ENCODE measurements at regions not wholly inside any gene's neighbourhood (a gene's known extent, or its start where the extent isn't known, plus 50 kb on each side); places are given as distances from the start of the nearest gene placed in this dataset.

DNA sequence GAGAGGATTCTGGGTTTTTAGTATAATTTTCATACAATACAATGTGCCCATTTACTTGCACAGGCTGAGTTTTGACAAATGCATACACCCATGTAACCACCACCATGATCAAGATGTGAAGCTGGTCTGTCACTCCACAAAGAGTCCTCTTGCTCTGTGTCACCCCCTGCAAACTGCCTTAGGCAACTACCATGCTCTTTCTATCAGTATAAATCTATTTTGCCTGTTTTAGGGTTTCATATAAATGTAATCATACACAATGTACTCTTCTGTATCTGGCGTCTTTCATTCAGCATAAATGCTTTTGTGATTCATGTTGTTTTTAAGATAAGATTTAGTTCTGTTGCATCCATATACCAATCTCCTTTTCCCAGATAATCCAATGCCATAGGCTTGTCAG, 181.9 kb upstream of the KCNG1 start:
- Histone ChIP-seq H3F3A (ENCODE audit: insufficient read depth, low read length) (0 out of 2 replicates have a peak, but pooled peaks cover 5% of the 10 kb centered on the region), H3K79me2 (ENCODE audit: low read length) (no peaks in the 10 kb centered on the region), H3K36me3 (replicated peaks; ENCODE audit: insufficient read depth, low read length) (no peaks in the 10 kb centered on the region), H2AFZ (ENCODE audit: low read length) (no peak overlapping the region), H3K9me3 (replicated peaks; ENCODE audit: insufficient read depth, low read length) (no peaks in the 10 kb centered on the region), H4K20me1 (ENCODE audit: insufficient read depth, low read length) (no peaks in the 10 kb centered on the region), H3K4me3 (ENCODE audit: low read length) (no peak overlapping the region), H3K4me2 (ENCODE audit: low read depth, low read length) (no peak overlapping the region), H3K4me1 (ENCODE audit: low read length) (peaks cover 21% of the 10 kb centered on the region), H3K27me3 (replicated peaks; ENCODE audit: insufficient read depth, low read length) (no peaks in the 10 kb centered on the region), H3K9ac (ENCODE audit: low read length) (no peak overlapping the region), H3K27ac (ENCODE audit: low read length) (no peak overlapping the region), H3K9me2 (replicated peaks; ENCODE audit: insufficient read depth, low read length) (no peaks in the 10 kb centered on the region)
- no peak for DNase-seq
- TF ChIP-seq EZH2 (optimal IDR thresholded peaks at IDR 0.05; ENCODE audit: low read depth, low read length) (no peak), EZH2phosphoT487 (IDR thresholded peaks at IDR 0.05; ENCODE audit: low read length) (no peak)
- TF ChIP-seq, protein P1, sequence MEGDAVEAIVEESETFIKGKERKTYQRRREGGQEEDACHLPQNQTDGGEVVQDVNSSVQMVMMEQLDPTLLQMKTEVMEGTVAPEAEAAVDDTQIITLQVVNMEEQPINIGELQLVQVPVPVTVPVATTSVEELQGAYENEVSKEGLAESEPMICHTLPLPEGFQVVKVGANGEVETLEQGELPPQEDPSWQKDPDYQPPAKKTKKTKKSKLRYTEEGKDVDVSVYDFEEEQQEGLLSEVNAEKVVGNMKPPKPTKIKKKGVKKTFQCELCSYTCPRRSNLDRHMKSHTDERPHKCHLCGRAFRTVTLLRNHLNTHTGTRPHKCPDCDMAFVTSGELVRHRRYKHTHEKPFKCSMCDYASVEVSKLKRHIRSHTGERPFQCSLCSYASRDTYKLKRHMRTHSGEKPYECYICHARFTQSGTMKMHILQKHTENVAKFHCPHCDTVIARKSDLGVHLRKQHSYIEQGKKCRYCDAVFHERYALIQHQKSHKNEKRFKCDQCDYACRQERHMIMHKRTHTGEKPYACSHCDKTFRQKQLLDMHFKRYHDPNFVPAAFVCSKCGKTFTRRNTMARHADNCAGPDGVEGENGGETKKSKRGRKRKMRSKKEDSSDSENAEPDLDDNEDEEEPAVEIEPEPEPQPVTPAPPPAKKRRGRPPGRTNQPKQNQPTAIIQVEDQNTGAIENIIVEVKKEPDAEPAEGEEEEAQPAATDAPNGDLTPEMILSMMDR (IDR thresholded peaks at IDR 0.05; ENCODE audit: low read length), result no peak

- H3K27ac ChIP-seq (ENCODE audit: low read length), result no peak overlapping the region
- no peaks in the 10 kb centered on the region for H3K27me3 ChIP-seq (replicated peaks; ENCODE audit: insufficient read depth, low read length)
- no peak for DNase-seq
- H3K4me2 ChIP-seq (ENCODE audit: low read depth, low read length), result no peak overlapping the region
- no peak overlapping the region for H3K9ac ChIP-seq (ENCODE audit: low read length)
- no peaks in the 10 kb centered on the region for H3K79me2 ChIP-seq (ENCODE audit: low read length)
- H3K36me3 ChIP-seq (replicated peaks; ENCODE audit: insufficient read depth, low read length), result no peaks in the 10 kb centered on the region
- 0 out of 2 replicates have a peak, but pooled peaks cover 5% of the 10 kb centered on the region for H3F3A ChIP-seq (ENCODE audit: insufficient read depth, low read length)
- TF ChIP-seq, protein P1 (IDR thresholded peaks at IDR 0.05; ENCODE audit: low read length), result no peak
- TF ChIP-seq EZH2 (optimal IDR thresholded peaks at IDR 0.05; ENCODE audit: low read depth, low read length), result no peak
- no peak for TF ChIP-seq EZH2phosphoT487 (IDR thresholded peaks at IDR 0.05; ENCODE audit: low read length)
- peaks cover 18% of the 10 kb centered on the region for H3K4me1 ChIP-seq (ENCODE audit: low read length)
- no peak overlapping the region for H2AFZ ChIP-seq (ENCODE audit: low read length)
- no peaks in the 10 kb centered on the region for H3K9me3 ChIP-seq (replicated peaks; ENCODE audit: insufficient read depth, low read length)
- H4K20me1 ChIP-seq (ENCODE audit: insufficient read depth, low read length), result no peaks in the 10 kb centered on the region
- no peaks in the 10 kb centered on the region for H3K9me2 ChIP-seq (replicated peaks; ENCODE audit: insufficient read depth, low read length)
- no peak overlapping the region for H3K4me3 ChIP-seq (ENCODE audit: low read length)
Observed at GRCh38 chr20:51204051-51204715, 181.3 kb upstream of the KCNG1 start.

- Histone ChIP-seq H3K9me3 (replicated peaks; ENCODE audit: insufficient read depth, low read length) (no peaks in the 10 kb centered on the region), H3K9ac (ENCODE audit: low read length) (no peak overlapping the region), H2AFZ (ENCODE audit: low read length) (no peak overlapping the region), H3K4me1 (ENCODE audit: low read length) (0 out of 2 replicates have a peak, but pooled peaks cover under 1% of the 10 kb centered on the region), H3K36me3 (replicated peaks; ENCODE audit: insufficient read depth, low read length) (no peaks in the 10 kb centered on the region), H3K9me2 (replicated peaks; ENCODE audit: insufficient read depth, low read length) (no peaks in the 10 kb centered on the region), H3K79me2 (ENCODE audit: low read length) (no peaks in the 10 kb centered on the region), H3F3A (ENCODE audit: insufficient read depth, low read length) (no peaks in the 10 kb centered on the region), H3K27me3 (replicated peaks; ENCODE audit: insufficient read depth, low read length) (no peaks in the 10 kb centered on the region), H3K4me3 (ENCODE audit: low read length) (no peak overlapping the region), H3K4me2 (ENCODE audit: low read depth, low read length) (no peak overlapping the region), H3K27ac (ENCODE audit: low read length) (no peak overlapping the region), H4K20me1 (ENCODE audit: insufficient read depth, low read length) (no peaks in the 10 kb centered on the region)
- TF ChIP-seq EZH2phosphoT487 (IDR thresholded peaks at IDR 0.05; ENCODE audit: low read length) (no peak), EZH2 (optimal IDR thresholded peaks at IDR 0.05; ENCODE audit: low read depth, low read length) (no peak)
- TF ChIP-seq, protein P1 (IDR thresholded peaks at IDR 0.05; ENCODE audit: low read length), result no peak
- no peak for DNase-seq
Observed at GRCh38 chr20:51202304-51202703, 179.4 kb upstream of the KCNG1 start.
